ENCODE measurements at regions not wholly inside any gene's neighbourhood (a gene's known extent, or its start where the extent isn't known, plus 50 kb on each side); places are given as distances from the start of the nearest gene placed in this dataset.

GRCh38 chr2:201965550-201965949, 68.1 kb upstream of the FZD7 start:
- TF ChIP-seq CTCF (IDR thresholded peaks at IDR 0.05; ENCODE audit: low read length) (peak; percentile 27; the same call in 1 of the 2 replicates), EZH2phosphoT487 (IDR thresholded peaks at IDR 0.05; ENCODE audit: low read length) (no peak)
- DNase-seq: no peak
- Histone ChIP-seq H2AFZ (ENCODE audit: low read length) (peak overlapping the region; percentile 69; the same call in 1 of the 2 replicates), H3K9me3 (replicated peaks; ENCODE audit: insufficient read depth, low read length) (no peaks in the 10 kb centered on the region), H3K4me3 (ENCODE audit: low read length) (no peak overlapping the region), H3K9ac (ENCODE audit: low read length) (no peak overlapping the region), H3K36me3 (replicated peaks; ENCODE audit: insufficient read depth, low read length) (no peaks in the 10 kb centered on the region), H3K79me2 (ENCODE audit: low read length) (no peaks in the 10 kb centered on the region), H3F3A (ENCODE audit: insufficient read depth, low read length) (peaks cover 11% of the 10 kb centered on the region), H4K20me1 (ENCODE audit: insufficient read depth, low read length) (no peaks in the 10 kb centered on the region), H3K4me2 (ENCODE audit: low read depth, low read length) (peak overlapping the region; percentile 56; the same call in 1 of the 2 replicates), H3K27ac (ENCODE audit: low read length) (peak overlapping the region; percentile 77; the same call in 1 of the 2 replicates), H3K9me2 (replicated peaks; ENCODE audit: insufficient read depth, low read length) (no peaks in the 10 kb centered on the region), H3K27me3 (replicated peaks; ENCODE audit: insufficient read depth, low read length) (no peaks in the 10 kb centered on the region), H3K4me1 (ENCODE audit: low read length) (peaks cover 15% of the 10 kb centered on the region)

- no peak for DNase-seq
- H3K27ac ChIP-seq (ENCODE audit: low read length): no peak overlapping the region
- no peaks in the 10 kb centered on the region for H3K9me3 ChIP-seq (replicated peaks; ENCODE audit: insufficient read depth, low read length)
- no peak overlapping the region for H2AFZ ChIP-seq (ENCODE audit: low read length)
- peaks cover 15% of the 10 kb centered on the region for H3K4me1 ChIP-seq (ENCODE audit: low read length)
- no peak overlapping the region for H3K4me2 ChIP-seq (ENCODE audit: low read depth, low read length)
- H4K20me1 ChIP-seq (ENCODE audit: insufficient read depth, low read length): no peaks in the 10 kb centered on the region
- TF ChIP-seq EZH2phosphoT487 (IDR thresholded peaks at IDR 0.05; ENCODE audit: low read length): no peak
- TF ChIP-seq EZH2 (optimal IDR thresholded peaks at IDR 0.05; ENCODE audit: low read depth, low read length): no peak
- TF ChIP-seq CTCF (IDR thresholded peaks at IDR 0.05; ENCODE audit: low read length): no peak
- no peak overlapping the region for H3K4me3 ChIP-seq (ENCODE audit: low read length)
- H3K27me3 ChIP-seq (replicated peaks; ENCODE audit: insufficient read depth, low read length): no peaks in the 10 kb centered on the region
- H3F3A ChIP-seq (ENCODE audit: insufficient read depth, low read length): peaks cover 11% of the 10 kb centered on the region
- no peaks in the 10 kb centered on the region for H3K36me3 ChIP-seq (replicated peaks; ENCODE audit: insufficient read depth, low read length)
- H3K9me2 ChIP-seq (replicated peaks; ENCODE audit: insufficient read depth, low read length): no peaks in the 10 kb centered on the region
- H3K79me2 ChIP-seq (ENCODE audit: low read length): no peaks in the 10 kb centered on the region
- H3K9ac ChIP-seq (ENCODE audit: low read length): no peak overlapping the region
Observed at GRCh38 chr2:201966691-201967438, 66.8 kb upstream of the FZD7 start.

GRCh38 chr2:201968050-201968449, 65.6 kb upstream of the FZD7 start:
- Histone ChIP-seq H3K4me1 (ENCODE audit: low read length) (peaks cover 15% of the 10 kb centered on the region), H3F3A (ENCODE audit: insufficient read depth, low read length) (peaks cover 11% of the 10 kb centered on the region), H3K9me2 (replicated peaks; ENCODE audit: insufficient read depth, low read length) (no peaks in the 10 kb centered on the region), H3K27me3 (replicated peaks; ENCODE audit: insufficient read depth, low read length) (no peaks in the 10 kb centered on the region), H3K4me3 (ENCODE audit: low read length) (no peak overlapping the region), H3K79me2 (ENCODE audit: low read length) (no peaks in the 10 kb centered on the region), H3K4me2 (ENCODE audit: low read depth, low read length) (no peak overlapping the region), H3K27ac (ENCODE audit: low read length) (no peak overlapping the region), H4K20me1 (ENCODE audit: insufficient read depth, low read length) (no peaks in the 10 kb centered on the region), H3K9ac (ENCODE audit: low read length) (no peak overlapping the region), H3K36me3 (replicated peaks; ENCODE audit: insufficient read depth, low read length) (no peaks in the 10 kb centered on the region), H2AFZ (ENCODE audit: low read length) (no peak overlapping the region), H3K9me3 (replicated peaks; ENCODE audit: insufficient read depth, low read length) (no peaks in the 10 kb centered on the region)
- DNase-seq: no peak
- no peak for TF ChIP-seq CTCF (IDR thresholded peaks at IDR 0.05; ENCODE audit: low read length)
- TF ChIP-seq EZH2 (optimal IDR thresholded peaks at IDR 0.05; ENCODE audit: low read depth, low read length): no peak
- no peak for TF ChIP-seq EZH2phosphoT487 (IDR thresholded peaks at IDR 0.05; ENCODE audit: low read length)

Data from MM.1S (cell line).